K562 (cell line): ENCODE measurements at regions not wholly inside any gene's neighbourhood (a gene's known extent, or its start where the extent isn't known, plus 50 kb on each side); places are given as distances from the start of the nearest gene placed in this dataset.

Experiments
- CBX1 ChIP-seq: sonication (generic); IDR thresholded peaks from 2 replicates; pipeline ENCODE4 v1.6.1; 2016; ENCODE audit warnings: antibody characterized with exemption, low read depth, mild to moderate bottlenecking
- CTBP1 ChIP-seq: fragments of 450-650 bp; IDR thresholded peaks from 2 replicates; pipeline ENCODE4 v1.6.1; 2016; ENCODE audit warnings: borderline replicate concordance
- EHMT2 ChIP-seq: fragments of 450-650 bp; IDR thresholded peaks from 2 replicates; pipeline ENCODE4 v1.6.1; 2018; ENCODE audit warnings: antibody characterized with exemption
- HMGN3 ChIP-seq: IDR thresholded peaks from 2 replicates; pipeline ENCODE4 v1.6.1; 2011; ENCODE audit warnings: borderline replicate concordance, low read depth, mild to moderate bottlenecking, mixed read lengths, low read length; ENCODE audit not compliant: insufficient read length; ENCODE audit errors: extremely low read depth
- HSF4 ChIP-seq: fragments of 250-450 bp; sonication (Bioruptor Pico); IDR thresholded peaks from 2 replicates; pipeline ENCODE4 v2.1.2; 2022; ENCODE audit warnings: mild to moderate bottlenecking, moderate library complexity, borderline replicate concordance
- KLF13 ChIP-seq: fragments of 450-650 bp; IDR thresholded peaks from 2 replicates; pipeline ENCODE4 v1.6.1; 2016; ENCODE audit warnings: missing genetic modification characterization, low read depth, mild to moderate bottlenecking, missing compliant biosample characterization, moderate library complexity, borderline replicate concordance
- PKNOX1 ChIP-seq: fragments of 450-650 bp; IDR thresholded peaks from 2 replicates; pipeline ENCODE4 v1.6.1; 2016
- PREB ChIP-seq: sonication (generic); formaldehyde crosslinking; IDR thresholded peaks from 2 replicates; pipeline ENCODE4 v1.8.1; 2023; ENCODE audit warnings: mild to moderate bottlenecking, missing genetic modification reagents
- RBM34 ChIP-seq: fragments of 200-400 bp; formaldehyde crosslinking; IDR thresholded peaks from 2 replicates; pipeline ENCODE4 v1.6.1; 2018; ENCODE audit warnings: low read length, borderline replicate concordance; ENCODE audit not compliant: insufficient read depth
- TBL1XR1 ChIP-seq, 2 experiments: IDR thresholded peaks; 2 replicates each; pipeline ENCODE4 v1.6.1; 2012; ENCODE audit warnings: improper control_type of control experiment in 2 of 2, low read length in 2 of 2, mild to moderate bottlenecking in 1 of 2
- TEAD1 ChIP-seq, 2 experiments: fragments of 450-650 bp in 1 of 2; sonication (generic) in 1 of 2; formaldehyde crosslinking; IDR thresholded peaks; 2 replicates each; pipeline versions ENCODE4 v1.4.0 to v1.8.0; 2020 to 2022; ENCODE audit warnings: mild to moderate bottlenecking in 2 of 2, missing genetic modification reagents in 1 of 2
- ZBTB43 ChIP-seq: sonication (generic); formaldehyde crosslinking; IDR thresholded peaks from 2 replicates; pipeline ENCODE4 v1.8.0; 2023; ENCODE audit warnings: mild to moderate bottlenecking, missing genetic modification reagents
- ZBTB49 ChIP-seq: sonication (generic); formaldehyde crosslinking; IDR thresholded peaks from 2 replicates; pipeline ENCODE4 v1.8.0; 2022; ENCODE audit warnings: missing genetic modification reagents, mild to moderate bottlenecking, borderline replicate concordance
- ZNF699 ChIP-seq: fragments of 250-450 bp; sonication (Bioruptor Pico); IDR thresholded peaks from 2 replicates; pipeline ENCODE4 v1.8.0; 2021; ENCODE audit warnings: mild to moderate bottlenecking, moderate library complexity; ENCODE audit not compliant: insufficient replicate concordance
- ZNF77 ChIP-seq: fragments of 250-450 bp; sonication (Bioruptor Pico); IDR thresholded peaks from 2 replicates; pipeline ENCODE4 v1.5.0; 2020
- ZNF830 ChIP-seq: fragments of 250-450 bp; sonication (Bioruptor Pico); IDR thresholded peaks from 2 replicates; pipeline ENCODE4 v1.5.0; 2021; ENCODE audit warnings: mild to moderate bottlenecking

GRCh38 chr22:22745225-22746060, 101.0 kb downstream of the GGTLC2 start (continued):
- no peak for TF ChIP-seq RBM34
- TF ChIP-seq CTBP1: peak; percentile 65
- peak; percentile 79; the same call in 1 of the 2 replicates for TF ChIP-seq ZNF77
- TF ChIP-seq PKNOX1: no peak
- peak in 1 of 2 experiments; percentile 59; a peak in 1 of 4 replicates for TF ChIP-seq TEAD1 (CRISPR knock-in tag; IDR thresholded peaks at IDR 0.05)
- no peak for TF ChIP-seq ZNF830 (CRISPR knock-in tag)
- no peak for TF ChIP-seq HMGN3
- peak; percentile 59; the same call in 1 of the 2 replicates for TF ChIP-seq EHMT2
- TF ChIP-seq ZBTB49: no peak
- TF ChIP-seq HSF4 (CRISPR knock-in tag): no peak
- TF ChIP-seq KLF13 (tag): no peak
- no peak for TF ChIP-seq CBX1
- no peak for TF ChIP-seq ZBTB43
- TF ChIP-seq TBL1XR1 (IDR thresholded peaks at IDR 0.05; ENCODE audit: low read length in 2 of 2): no peak
- TF ChIP-seq PREB (CRISPR knock-in tag): no peak
- TF ChIP-seq ZNF699 (CRISPR knock-in tag): no peak
